Breast epithelium (tissue), 4 donors: ENCODE measurements at regions not wholly inside any gene's neighbourhood (a gene's known extent, or its start where the extent isn't known, plus 50 kb on each side); places are given as distances from the start of the nearest gene placed in this dataset.

Experiments
- DNase-seq, 2 donors: peaks; one replicate each; pipeline ENCODE4 v3.0.0-alpha.2; 2019; ENCODE audit warnings: low spot score in 2 of 2
- H3K27ac ChIP-seq, 2 donors: fragments of 200-600 bp; sonication (generic) in 1 of 2; one replicate each; pipeline ENCODE4 v1.5.1; 2016 to 2019; ENCODE audit warnings: mild to moderate bottlenecking in 1 of 2
- H3K27me3 ChIP-seq, 2 donors: fragments of 200-600 bp; sonication (generic) in 1 of 2; one replicate each; pipeline versions ENCODE4 v1.5.1 to v1.6.0; 2017 to 2019; ENCODE audit warnings: control low read depth in 1 of 2, mild to moderate bottlenecking in 1 of 2
- H3K36me3 ChIP-seq: fragments of 200-600 bp; one replicate; pipeline ENCODE4 v1.5.1; 2019
- H3K4me1 ChIP-seq, 2 donors: fragments of 200-600 bp; sonication (generic); one replicate each; pipeline ENCODE4 v1.5.1; 2016 to 2019; ENCODE audit warnings: control low read depth in 1 of 2
- H3K4me3 ChIP-seq, 3 donors: fragments of 200-600 bp; sonication (generic); 1 replicate in 2 of 3; 2 replicates in 1 of 3; pipeline ENCODE4 v1.5.1; 2016 to 2019; ENCODE audit warnings: mild to moderate bottlenecking in 3 of 3, moderate library complexity in 2 of 3
- H3K9me3 ChIP-seq, 2 donors: fragments of 200-600 bp; sonication (generic) in 1 of 2; one replicate each; pipeline ENCODE4 v1.5.1; 2016 to 2019; ENCODE audit warnings: control low read depth in 1 of 2
- POLR2A ChIP-seq: fragments of 450-650 bp; IDR thresholded peaks from one replicate; pipeline ENCODE4 v1.6.1; 2016; ENCODE audit warnings: antibody characterized with exemption, mild to moderate bottlenecking, moderate library complexity
- POLR2AphosphoS5 ChIP-seq, 3 donors: sonication (generic); formaldehyde crosslinking; IDR thresholded peaks; one replicate each; pipeline ENCODE4 v1.6.1; 2017; ENCODE audit warnings: antibody characterized with exemption in 3 of 3
- intact Hi-C: fragments of 100-400 bp; cut with DNase I; formaldehyde crosslinking; loops from one replicate; pipeline ENCODE4 v1.15.1; 2023; ENCODE audit warnings: low total_unique reads
- TF ChIP-seq, protein P1 (sequence below), 3 donors: fragments of 450-650 bp; IDR thresholded peaks; one replicate each; pipeline ENCODE4 v1.5.1; 2016 to 2017; ENCODE audit warnings: antibody characterized with exemption in 3 of 3, mild to moderate bottlenecking in 3 of 3, moderate library complexity in 3 of 3

GRCh38 chr9:87290241-87291052 lies 207.2 kb upstream of the DAPK1 start:
- Histone ChIP-seq H3K4me3 (no peak overlapping the region), H3K27me3 (no peaks in the 10 kb centered on the region), H3K9me3 (no peaks in the 10 kb centered on the region), H3K27ac (no peak overlapping the region), H3K4me1 (no peaks in the 10 kb centered on the region), H3K36me3 (no peaks in the 10 kb centered on the region)
- TF ChIP-seq, protein P1, sequence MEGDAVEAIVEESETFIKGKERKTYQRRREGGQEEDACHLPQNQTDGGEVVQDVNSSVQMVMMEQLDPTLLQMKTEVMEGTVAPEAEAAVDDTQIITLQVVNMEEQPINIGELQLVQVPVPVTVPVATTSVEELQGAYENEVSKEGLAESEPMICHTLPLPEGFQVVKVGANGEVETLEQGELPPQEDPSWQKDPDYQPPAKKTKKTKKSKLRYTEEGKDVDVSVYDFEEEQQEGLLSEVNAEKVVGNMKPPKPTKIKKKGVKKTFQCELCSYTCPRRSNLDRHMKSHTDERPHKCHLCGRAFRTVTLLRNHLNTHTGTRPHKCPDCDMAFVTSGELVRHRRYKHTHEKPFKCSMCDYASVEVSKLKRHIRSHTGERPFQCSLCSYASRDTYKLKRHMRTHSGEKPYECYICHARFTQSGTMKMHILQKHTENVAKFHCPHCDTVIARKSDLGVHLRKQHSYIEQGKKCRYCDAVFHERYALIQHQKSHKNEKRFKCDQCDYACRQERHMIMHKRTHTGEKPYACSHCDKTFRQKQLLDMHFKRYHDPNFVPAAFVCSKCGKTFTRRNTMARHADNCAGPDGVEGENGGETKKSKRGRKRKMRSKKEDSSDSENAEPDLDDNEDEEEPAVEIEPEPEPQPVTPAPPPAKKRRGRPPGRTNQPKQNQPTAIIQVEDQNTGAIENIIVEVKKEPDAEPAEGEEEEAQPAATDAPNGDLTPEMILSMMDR (IDR thresholded peaks at IDR 0.05), result peak in 2 of 3 donors; percentile 10 to 19
- TF ChIP-seq POLR2AphosphoS5 (IDR thresholded peaks at IDR 0.05), result no peak
- intact Hi-C loops, result no loop called here
- DNase-seq, result no peak

DNA sequence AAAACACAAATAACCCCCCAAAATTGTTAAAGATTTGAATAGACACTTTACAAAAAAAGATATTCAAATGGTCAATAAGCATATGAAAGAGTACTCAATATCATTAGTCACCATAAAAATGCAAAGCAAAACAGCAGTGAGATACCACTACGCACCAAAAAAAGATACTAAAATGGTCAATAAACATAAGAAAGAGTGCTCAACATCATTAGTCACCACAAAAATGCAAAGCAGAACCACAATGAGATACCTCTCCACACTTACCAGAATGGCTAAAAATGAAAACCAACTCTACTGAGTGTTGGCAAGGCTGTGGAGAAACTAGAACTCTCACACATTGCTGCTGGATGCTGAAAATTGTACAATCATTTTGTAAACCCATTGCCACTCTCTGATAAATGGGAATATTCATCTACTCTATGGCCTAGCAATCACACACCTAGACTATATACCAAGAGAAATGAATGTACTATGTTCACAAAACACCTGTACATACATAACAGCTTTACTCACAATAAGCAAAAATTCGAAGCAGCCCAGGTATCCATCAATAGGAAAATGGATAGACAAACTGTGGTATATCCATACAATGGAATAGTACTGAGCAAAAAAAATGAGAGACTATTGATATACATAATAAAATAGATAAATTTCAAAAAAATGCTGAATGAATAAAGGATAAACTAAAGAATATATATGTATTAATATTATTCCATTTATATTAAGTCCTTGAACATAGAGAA lies 205.0 kb upstream of the DAPK1 start:
- H3K36me3 ChIP-seq, result no peaks in the 10 kb centered on the region
- intact Hi-C loops, result no loop called here
- H3K4me3 ChIP-seq, result no peak overlapping the region
- TF ChIP-seq POLR2A (no peak), POLR2AphosphoS5 (IDR thresholded peaks at IDR 0.05) (no peak)
- TF ChIP-seq, protein P1 (IDR thresholded peaks at IDR 0.05), result no peak
- H3K9me3 ChIP-seq, result no peaks in the 10 kb centered on the region
- no peak overlapping the region for H3K27ac ChIP-seq
- DNase-seq, result no peak
- H3K4me1 ChIP-seq, result no peaks in the 10 kb centered on the region
- H3K27me3 ChIP-seq, result no peaks in the 10 kb centered on the region

- TF ChIP-seq POLR2AphosphoS5 (IDR thresholded peaks at IDR 0.05) (no peak), POLR2A (no peak)
- TF ChIP-seq, protein P1 (IDR thresholded peaks at IDR 0.05), result no peak
- Histone ChIP-seq H3K4me3 (no peak overlapping the region), H3K36me3 (no peaks in the 10 kb centered on the region), H3K27me3 (no peaks in the 10 kb centered on the region), H3K4me1 (no peaks in the 10 kb centered on the region), H3K27ac (no peak overlapping the region), H3K9me3 (no peaks in the 10 kb centered on the region)
- no peak for DNase-seq
- intact Hi-C loops, result no loop called here
These were observed 203.5 kb upstream of the DAPK1 start for GRCh38 chr9:87294126-87294525.

- intact Hi-C loops, result no loop called here
- H3K4me3 ChIP-seq, result no peak overlapping the region
- H3K9me3 ChIP-seq, result no peaks in the 10 kb centered on the region
- no peaks in the 10 kb centered on the region for H3K36me3 ChIP-seq
- H3K4me1 ChIP-seq, result no peaks in the 10 kb centered on the region
- no peak for TF ChIP-seq POLR2AphosphoS5 (IDR thresholded peaks at IDR 0.05)
- TF ChIP-seq, protein P1 (IDR thresholded peaks at IDR 0.05), result no peak
- TF ChIP-seq POLR2A, result no peak
- no peak for DNase-seq
- H3K27me3 ChIP-seq, result no peaks in the 10 kb centered on the region
- H3K27ac ChIP-seq, result no peak overlapping the region
These were observed 196.8 kb upstream of the DAPK1 start for GRCh38 chr9:87300915-87301314.

DNA sequence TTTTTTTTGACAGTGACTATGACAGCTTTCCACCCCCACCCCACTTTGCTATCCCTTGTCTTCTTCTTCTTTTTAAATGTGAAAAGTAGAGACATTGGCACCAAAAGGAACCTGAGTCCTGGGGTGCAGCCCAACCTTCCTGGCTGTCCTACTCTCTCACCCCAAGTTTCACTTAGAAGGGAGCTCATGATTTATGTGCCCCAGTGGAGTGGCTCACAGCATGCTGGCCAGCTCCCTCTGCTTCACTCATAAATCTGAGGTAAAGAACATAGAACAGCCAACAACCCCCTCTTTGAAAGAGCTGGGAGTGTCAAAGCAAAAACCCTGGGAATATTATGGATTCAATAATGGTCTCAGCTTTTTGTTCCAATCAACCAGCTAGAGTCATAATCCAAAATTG lies 196.3 kb upstream of the DAPK1 start:
- no peak overlapping the region for H3K4me3 ChIP-seq
- H3K27ac ChIP-seq, result no peak overlapping the region
- no peaks in the 10 kb centered on the region for H3K27me3 ChIP-seq
- H3K4me1 ChIP-seq, result no peaks in the 10 kb centered on the region
- intact Hi-C loops, result no loop called here
- DNase-seq, result no peak
- no peaks in the 10 kb centered on the region for H3K9me3 ChIP-seq
- H3K36me3 ChIP-seq, result no peaks in the 10 kb centered on the region
- TF ChIP-seq POLR2A (no peak), POLR2AphosphoS5 (IDR thresholded peaks at IDR 0.05) (no peak)
- TF ChIP-seq, protein P1 (IDR thresholded peaks at IDR 0.05), result no peak
